ENCODE measurements at regions not wholly inside any gene's neighbourhood (a gene's known extent, or its start where the extent isn't known, plus 50 kb on each side); places are given as distances from the start of the nearest gene placed in this dataset.

DNA sequence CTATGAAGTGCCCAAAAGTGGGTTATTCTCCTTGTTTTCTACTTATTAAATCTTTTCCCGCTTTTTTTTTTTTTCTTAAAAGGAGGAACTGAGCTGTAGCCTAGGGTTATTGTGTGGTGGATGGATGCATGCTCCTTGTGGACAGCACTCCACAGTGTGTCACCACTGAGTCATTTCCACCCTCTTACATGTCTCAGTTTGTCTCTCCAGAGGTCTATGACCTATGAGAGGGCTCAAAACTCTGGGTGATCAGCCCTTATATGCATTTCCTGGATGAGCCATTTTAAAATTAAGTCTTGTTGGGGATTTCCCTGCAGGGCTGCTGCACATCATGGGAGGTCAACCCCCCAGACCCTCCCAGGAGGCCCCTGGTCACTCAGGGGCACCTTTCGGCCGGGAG lies 102.2 kb upstream of the MOCS2 start:
- TF ChIP-seq CTCF (conservative IDR thresholded peaks at IDR 0.05; ENCODE audit: low read length) = no peak
- DNase-seq (ENCODE audit: low read depth) = peak; percentile 28
- H3K4me3 ChIP-seq (ENCODE audit: low read length) = no peak overlapping the region

DNA sequence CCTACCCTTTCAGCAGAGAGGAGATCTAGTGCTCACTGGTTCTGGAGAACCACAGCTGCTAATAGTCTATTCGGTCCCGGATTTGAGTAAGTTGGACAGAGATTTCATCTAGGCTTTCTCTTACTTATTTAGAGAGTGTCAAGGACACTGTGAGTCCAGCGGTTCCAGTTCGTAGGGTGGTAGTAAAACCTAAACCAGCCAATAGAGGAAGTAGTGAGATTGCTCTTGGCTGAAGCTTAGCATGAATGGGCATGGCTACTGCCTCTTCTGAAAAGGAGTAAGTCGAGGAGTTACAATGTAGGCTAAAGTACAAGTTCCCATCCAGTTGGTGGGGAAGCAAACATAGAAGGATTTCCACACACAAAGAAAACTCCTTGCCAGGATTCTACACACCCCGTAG lies 109.6 kb upstream of the MOCS2 start:
- no peak overlapping the region for H3K4me3 ChIP-seq (ENCODE audit: low read length)
- no peak for TF ChIP-seq CTCF (conservative IDR thresholded peaks at IDR 0.05; ENCODE audit: low read length)
- no peak for DNase-seq (ENCODE audit: low read depth)

GRCh38 chr5:53219610-53220009 lies 110.1 kb upstream of the MOCS2 start:
- DNase-seq (ENCODE audit: low read depth) = no peak
- H3K4me3 ChIP-seq (ENCODE audit: low read length) = no peak overlapping the region
- no peak for TF ChIP-seq CTCF (conservative IDR thresholded peaks at IDR 0.05; ENCODE audit: low read length)

- no peak overlapping the region for H3K4me3 ChIP-seq (ENCODE audit: low read length)
- DNase-seq (ENCODE audit: low read depth) = no peak
- TF ChIP-seq CTCF (conservative IDR thresholded peaks at IDR 0.05; ENCODE audit: low read length) = no peak
Observed at GRCh38 chr5:53233645-53234405, 124.3 kb upstream of the MOCS2 start.

- no peak overlapping the region for H3K4me3 ChIP-seq (ENCODE audit: low read length)
- no peak for TF ChIP-seq CTCF (conservative IDR thresholded peaks at IDR 0.05; ENCODE audit: low read length)
- DNase-seq (ENCODE audit: low read depth) = no peak
Observed at GRCh38 chr5:53236683-53237082, 127.1 kb upstream of the MOCS2 start.

DNA sequence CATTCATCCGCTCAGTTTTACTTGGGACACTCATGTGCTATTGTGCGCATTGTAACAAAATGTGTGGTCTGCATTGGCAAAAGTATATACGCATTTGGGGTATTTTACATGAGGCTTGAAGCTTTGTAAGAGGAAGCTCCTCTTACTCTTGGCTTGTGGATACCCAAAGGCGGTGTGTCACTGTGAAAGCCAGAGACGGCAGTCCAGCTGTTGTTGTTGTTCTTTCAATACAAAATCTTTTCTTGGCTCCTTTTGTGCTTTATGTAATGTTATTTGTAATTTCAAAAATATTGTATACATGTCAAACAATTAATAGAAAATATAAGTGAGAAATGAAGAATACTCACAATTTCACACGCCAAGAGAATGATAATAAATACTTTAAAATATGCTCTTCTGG lies 128.3 kb upstream of the MOCS2 start:
- DNase-seq (ENCODE audit: low read depth) = no peak
- TF ChIP-seq CTCF (conservative IDR thresholded peaks at IDR 0.05; ENCODE audit: low read length) = no peak
- H3K4me3 ChIP-seq (ENCODE audit: low read length) = no peak overlapping the region

- no peak for DNase-seq (ENCODE audit: low read depth)
- H3K4me3 ChIP-seq (ENCODE audit: low read length) = no peak overlapping the region
- TF ChIP-seq CTCF (conservative IDR thresholded peaks at IDR 0.05; ENCODE audit: low read length) = no peak
Observed at GRCh38 chr5:53239301-53239990, 129.9 kb upstream of the MOCS2 start.

Data from AG10803 (cell line).